ENCODE measurements at regions not wholly inside any gene's neighbourhood (a gene's known extent, or its start where the extent isn't known, plus 50 kb on each side); places are given as distances from the start of the nearest gene placed in this dataset.

DNA sequence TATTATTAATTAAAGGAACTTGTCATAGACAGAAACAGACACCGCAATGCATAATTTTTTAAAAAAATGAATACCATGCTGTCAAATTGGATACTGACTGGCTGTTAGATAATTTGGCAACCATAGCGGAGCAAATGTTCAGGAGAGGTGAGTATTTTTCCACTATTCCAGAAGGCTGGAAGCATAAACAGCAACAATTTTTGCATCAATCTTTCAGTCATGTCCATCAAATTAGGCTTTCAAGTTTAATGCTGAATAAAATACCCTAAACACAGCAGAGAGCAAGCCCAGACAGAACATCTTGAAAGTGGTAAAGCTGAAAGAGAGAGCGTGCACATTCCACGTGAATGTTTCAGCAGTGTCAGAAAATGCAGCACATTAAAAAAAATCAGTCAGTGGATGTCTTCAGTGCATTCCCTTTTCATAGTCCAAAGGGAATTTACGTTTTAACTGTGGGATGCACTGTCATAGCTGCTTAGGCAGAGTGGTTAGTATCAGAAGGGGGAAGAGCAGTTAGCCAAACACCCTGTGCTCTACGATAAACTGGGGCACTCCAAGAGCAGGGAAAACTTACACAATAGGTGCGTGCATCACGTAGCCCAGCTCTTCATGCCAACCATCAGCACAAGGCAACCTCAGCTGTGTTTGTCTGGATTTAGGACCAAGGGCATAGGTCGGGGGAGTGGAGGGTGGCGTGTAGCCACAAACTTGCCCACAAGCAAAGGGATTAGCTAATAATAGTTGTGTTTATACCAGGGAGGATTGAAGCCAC, 116.2 kb upstream of the STMND1 start:
- ATAC-seq (no peak), DNase-seq (no peak)
- peaks cover 23% of the 10 kb centered on the region for H3K27me3 Mint-ChIP-seq (ENCODE audit: low read depth)
- no peaks in the 10 kb centered on the region for H3K9me3 Mint-ChIP-seq (ENCODE audit: insufficient read depth)
- CTCF ChIA-PET, result no interaction called here
- no peak overlapping the region for H3K27ac Mint-ChIP-seq
- no peaks in the 10 kb centered on the region for H3K36me3 Mint-ChIP-seq (ENCODE audit: low read depth)
- H3K4me1 Mint-ChIP-seq (ENCODE audit: low read depth), result no peaks in the 10 kb centered on the region
- no peak overlapping the region for H3K4me3 Mint-ChIP-seq
- POLR2A ChIA-PET, result no interaction called here

DNA sequence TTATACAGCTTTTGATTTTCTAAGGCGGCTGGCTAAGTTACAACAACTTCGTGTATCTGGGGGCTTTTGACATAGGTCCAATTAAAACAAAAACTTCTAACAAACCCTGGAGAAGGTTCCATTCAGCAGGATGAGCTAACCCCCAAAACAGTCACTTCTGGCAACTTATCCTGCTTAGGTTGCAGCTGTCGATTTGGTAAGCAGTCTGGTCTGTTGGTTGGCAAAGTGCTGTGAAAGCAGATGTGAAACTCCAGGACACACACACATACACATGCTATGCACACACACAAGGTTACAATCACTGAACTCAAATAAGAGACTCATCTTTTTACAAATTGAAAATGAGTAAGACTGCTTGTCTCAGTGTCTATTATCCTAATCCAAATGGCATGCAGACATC, 119.0 kb upstream of the STMND1 start:
- Mint-ChIP-seq H3K4me1 (ENCODE audit: low read depth) (no peaks in the 10 kb centered on the region), H3K27me3 (ENCODE audit: low read depth) (peaks cover 37% of the 10 kb centered on the region), H3K4me3 (no peak overlapping the region), H3K9me3 (ENCODE audit: insufficient read depth) (no peaks in the 10 kb centered on the region), H3K27ac (no peak overlapping the region), H3K36me3 (ENCODE audit: low read depth) (no peaks in the 10 kb centered on the region)
- no peak for ATAC-seq
- no peak for DNase-seq
- POLR2A ChIA-PET, result no interaction called here
- CTCF ChIA-PET, result interaction anchor here (1.5 kb wide), 1 partner anchor 18 kb away, joined by 5 read pairs; no protein-coding TSS in a partner anchor

DNA sequence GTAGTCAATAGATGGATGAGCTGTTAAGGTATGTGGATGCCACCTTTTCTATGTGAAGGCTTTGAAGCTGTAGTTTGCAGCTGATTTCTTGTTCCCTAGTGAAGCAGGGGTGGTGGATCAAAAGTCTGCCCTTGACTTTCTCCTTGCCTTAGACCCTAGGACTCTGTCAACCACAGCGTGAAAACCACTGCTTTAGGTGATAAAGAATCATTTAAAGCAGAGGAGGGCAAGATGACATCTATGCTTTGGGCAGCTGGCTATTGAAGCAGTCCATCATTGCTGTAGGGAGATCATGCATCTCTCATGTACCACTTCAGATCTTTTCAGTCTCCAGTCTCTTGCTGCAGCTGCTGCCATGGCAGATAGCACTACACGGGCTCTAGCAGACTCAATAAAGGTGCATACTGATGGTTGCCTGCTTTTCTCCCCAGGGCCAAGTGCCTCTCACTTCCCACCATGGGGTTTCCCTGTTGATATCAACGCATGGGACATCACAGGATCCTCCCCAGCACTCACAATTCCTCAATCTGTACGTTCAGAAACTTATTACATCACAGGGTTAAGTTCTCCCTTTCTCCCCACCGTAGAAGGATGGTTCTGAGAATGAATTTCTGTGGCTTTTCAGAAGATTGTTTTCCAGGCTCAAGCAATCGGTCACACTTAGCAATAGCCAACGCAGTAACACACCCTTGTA, 122.0 kb upstream of the STMND1 start:
- no peak overlapping the region for H3K27ac Mint-ChIP-seq
- no peaks in the 10 kb centered on the region for H3K4me1 Mint-ChIP-seq (ENCODE audit: low read depth)
- no peak for ATAC-seq
- no peak for DNase-seq
- H3K9me3 Mint-ChIP-seq (ENCODE audit: insufficient read depth), result no peaks in the 10 kb centered on the region
- no peak overlapping the region for H3K4me3 Mint-ChIP-seq
- no peaks in the 10 kb centered on the region for H3K36me3 Mint-ChIP-seq (ENCODE audit: low read depth)
- POLR2A ChIA-PET, result no interaction called here
- peaks cover 36% of the 10 kb centered on the region for H3K27me3 Mint-ChIP-seq (ENCODE audit: low read depth)
- CTCF ChIA-PET, result interaction anchor here (1.9 kb wide), 1 partner anchor 15 kb away, joined by 4 read pairs; no protein-coding TSS in a partner anchor

DNA sequence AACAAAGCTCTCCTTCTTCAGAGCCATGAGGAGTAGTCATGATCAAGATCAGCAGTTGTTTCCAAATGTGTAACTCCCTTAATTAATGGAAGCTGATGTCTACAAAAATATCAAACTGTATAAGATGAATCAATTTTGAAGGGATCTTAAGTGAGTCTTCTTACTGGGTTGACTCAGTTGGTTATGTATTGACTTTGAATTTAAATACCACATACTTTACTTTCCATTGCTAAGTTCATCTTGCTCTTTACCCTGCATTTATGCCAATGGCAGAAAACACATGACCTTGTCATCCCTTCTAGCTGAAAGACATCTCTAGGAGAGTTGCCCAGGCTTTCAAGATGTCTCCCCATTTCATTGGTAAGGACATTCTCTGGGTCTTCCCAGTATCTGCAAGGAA, 123.2 kb upstream of the STMND1 start:
- no peaks in the 10 kb centered on the region for H3K36me3 Mint-ChIP-seq (ENCODE audit: low read depth)
- DNase-seq (no peak), ATAC-seq (no peak)
- no peak overlapping the region for H3K27ac Mint-ChIP-seq
- H3K4me3 Mint-ChIP-seq, result no peak overlapping the region
- H3K9me3 Mint-ChIP-seq (ENCODE audit: insufficient read depth), result no peaks in the 10 kb centered on the region
- H3K4me1 Mint-ChIP-seq (ENCODE audit: low read depth), result no peaks in the 10 kb centered on the region
- H3K27me3 Mint-ChIP-seq (ENCODE audit: low read depth), result peaks cover 35% of the 10 kb centered on the region
- ChIA-PET CTCF (interaction anchor here (1.9 kb wide), 1 partner anchor 14 kb away, joined by 4 read pairs; no protein-coding TSS in a partner anchor), POLR2A (no interaction called here)

DNA sequence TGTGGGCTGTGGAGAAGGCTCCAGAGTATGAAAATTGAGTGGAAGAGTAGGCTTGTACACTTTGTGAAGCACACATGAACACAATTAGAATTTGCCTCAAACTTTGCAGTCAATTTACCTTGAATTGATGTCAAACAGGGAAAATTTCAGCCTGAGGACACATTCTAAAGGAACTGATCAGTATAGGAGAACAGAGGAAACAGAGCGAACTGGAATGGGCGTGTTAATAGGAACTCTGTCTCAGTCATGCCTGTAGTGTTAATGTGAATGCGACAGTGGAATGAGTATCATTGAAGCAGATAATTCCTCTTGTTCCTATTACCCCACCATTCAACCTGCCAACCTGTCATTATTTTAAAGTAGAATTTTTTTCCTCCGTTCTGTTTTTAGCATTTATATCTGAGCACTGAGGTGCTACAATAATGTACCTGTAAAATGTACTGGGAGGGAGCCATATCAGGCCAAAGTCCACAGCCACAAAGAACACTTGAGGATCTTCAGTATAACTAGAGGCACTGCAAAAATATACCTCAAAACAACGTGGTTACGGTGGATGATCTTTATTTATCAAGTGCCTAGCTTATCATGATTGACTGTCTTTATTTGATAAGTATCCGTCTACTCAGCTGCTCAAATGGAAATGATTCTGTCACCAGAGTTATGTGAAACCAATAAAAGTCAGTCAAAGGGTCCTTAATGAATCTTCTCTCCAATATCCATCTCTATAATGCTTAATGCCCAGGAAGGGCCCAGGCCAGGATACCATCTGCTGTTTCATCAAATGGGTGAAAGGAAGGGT, 125.3 kb upstream of the STMND1 start:
- Mint-ChIP-seq H3K4me1 (ENCODE audit: low read depth) (no peaks in the 10 kb centered on the region), H3K9me3 (ENCODE audit: insufficient read depth) (no peaks in the 10 kb centered on the region), H3K4me3 (no peak overlapping the region), H3K36me3 (ENCODE audit: low read depth) (no peaks in the 10 kb centered on the region), H3K27ac (no peak overlapping the region), H3K27me3 (ENCODE audit: low read depth) (peaks cover 31% of the 10 kb centered on the region)
- ATAC-seq (no peak), DNase-seq (no peak)
- ChIA-PET CTCF (no interaction called here), POLR2A (no interaction called here)

DNA sequence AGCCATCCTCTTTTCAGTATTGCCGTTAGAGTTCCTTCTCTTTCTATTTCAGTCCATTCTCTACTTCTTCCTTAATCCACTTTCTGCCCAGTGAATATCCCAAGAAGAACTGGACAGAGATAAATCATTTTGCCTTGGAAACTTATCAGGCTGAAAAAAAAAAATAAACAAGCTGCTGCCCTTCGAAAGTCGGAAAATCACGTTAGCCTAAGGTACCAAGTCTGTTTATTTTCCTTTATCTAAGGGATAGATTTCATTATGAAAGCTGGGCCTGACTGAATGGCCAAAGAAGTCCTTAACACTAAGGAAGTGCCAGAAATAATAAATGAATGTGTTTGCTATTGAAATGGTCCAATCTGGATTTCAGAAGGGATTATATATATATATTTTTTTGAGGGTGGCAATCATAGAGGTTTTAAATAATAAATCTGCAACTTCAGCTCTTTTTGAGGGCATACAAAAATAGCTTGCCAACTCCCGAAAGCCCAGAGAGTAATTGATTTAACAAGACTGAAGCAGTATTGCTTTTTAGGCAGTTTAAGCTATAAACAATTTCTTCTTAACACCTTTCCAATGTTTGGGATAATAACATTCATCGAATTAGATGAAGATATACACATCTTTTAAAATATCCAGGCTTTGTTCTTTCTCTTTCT, 127.0 kb upstream of the STMND1 start:
- H3K27me3 Mint-ChIP-seq (ENCODE audit: low read depth), result peaks cover 30% of the 10 kb centered on the region
- POLR2A ChIA-PET, result no interaction called here
- H3K4me3 Mint-ChIP-seq, result no peak overlapping the region

DNA sequence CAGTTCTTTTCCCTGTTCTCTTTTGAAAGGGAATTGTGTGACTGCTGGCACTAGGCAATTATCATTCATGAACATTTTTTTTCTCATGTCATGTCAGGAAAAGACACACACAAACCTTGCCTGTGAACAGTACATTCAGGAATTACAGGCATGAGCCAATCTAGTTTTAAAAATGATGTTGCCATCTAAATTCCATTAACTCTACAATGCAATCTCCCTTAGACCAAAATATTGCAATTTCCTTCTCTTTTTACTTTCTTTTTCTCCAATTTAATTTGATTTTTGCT, 127.5 kb upstream of the STMND1 start:
- H3K27ac Mint-ChIP-seq, result no peak overlapping the region
- no peaks in the 10 kb centered on the region for H3K4me1 Mint-ChIP-seq (ENCODE audit: low read depth)
- no peak overlapping the region for H3K4me3 Mint-ChIP-seq
- ChIA-PET CTCF (interaction anchor here (1.0 kb wide), 1 partner anchor 9 kb away, joined by 4 read pairs; no protein-coding TSS in a partner anchor), POLR2A (no interaction called here)
- no peaks in the 10 kb centered on the region for H3K9me3 Mint-ChIP-seq (ENCODE audit: insufficient read depth)
- DNase-seq, result no peak
- H3K27me3 Mint-ChIP-seq (ENCODE audit: low read depth), result peaks cover 27% of the 10 kb centered on the region
- no peaks in the 10 kb centered on the region for H3K36me3 Mint-ChIP-seq (ENCODE audit: low read depth)
- no peak for ATAC-seq

More for the DNA sequence above, 127.0 kb upstream of the STMND1 start:
- H3K4me1 Mint-ChIP-seq (ENCODE audit: low read depth), result no peaks in the 10 kb centered on the region
- H3K27ac Mint-ChIP-seq, result no peak overlapping the region
- H3K9me3 Mint-ChIP-seq (ENCODE audit: insufficient read depth), result no peaks in the 10 kb centered on the region
- CTCF ChIA-PET, result interaction anchor here (1.0 kb wide), 1 partner anchor 10 kb away, joined by 4 read pairs; no protein-coding TSS in a partner anchor
- no peaks in the 10 kb centered on the region for H3K36me3 Mint-ChIP-seq (ENCODE audit: low read depth)
- DNase-seq (no peak), ATAC-seq (no peak)

DNA sequence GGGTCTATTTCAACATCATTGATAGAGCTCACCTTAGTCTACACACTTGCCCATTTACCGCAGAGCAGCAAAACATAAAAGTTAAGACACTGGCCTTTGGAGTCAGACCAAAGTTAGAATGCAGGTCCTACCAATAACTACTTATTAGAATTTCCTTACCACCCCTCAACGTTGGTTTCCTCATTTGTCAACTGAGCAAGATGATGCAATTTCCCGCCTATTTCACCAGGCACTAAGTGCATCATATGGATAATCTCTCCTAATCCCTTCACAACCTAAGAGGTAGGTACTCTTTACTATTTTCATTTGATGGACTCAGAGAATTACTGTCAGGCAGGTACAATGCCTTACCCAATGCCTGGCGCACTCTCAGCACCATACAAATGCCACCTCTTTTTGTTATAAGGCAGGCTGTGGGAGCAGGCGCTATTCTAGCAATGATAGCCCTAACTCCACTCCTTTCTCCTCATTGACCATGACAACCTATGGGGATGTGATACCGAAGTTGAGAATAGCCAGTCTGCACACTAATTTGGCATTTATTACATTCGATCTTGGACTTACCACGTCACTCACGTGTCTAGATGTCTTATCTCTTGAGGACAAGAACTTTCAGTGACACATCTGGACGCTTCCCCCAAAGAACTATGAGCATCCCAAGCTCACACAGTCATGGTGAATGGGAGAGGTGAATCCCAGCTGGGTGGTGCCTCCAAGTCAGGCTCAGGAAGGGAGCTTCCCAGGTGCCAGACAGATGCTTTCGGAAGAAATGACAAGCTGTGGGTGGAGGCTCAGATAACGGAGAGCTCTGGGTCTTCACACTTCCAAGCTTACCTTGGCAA, 128.1 kb upstream of the STMND1 start:
- Mint-ChIP-seq H3K27me3 (ENCODE audit: low read depth) (peaks cover 22% of the 10 kb centered on the region), H3K4me1 (ENCODE audit: low read depth) (no peaks in the 10 kb centered on the region), H3K36me3 (ENCODE audit: low read depth) (no peaks in the 10 kb centered on the region), H3K27ac (no peak overlapping the region), H3K9me3 (ENCODE audit: insufficient read depth) (no peaks in the 10 kb centered on the region), H3K4me3 (no peak overlapping the region)
- ATAC-seq, result no peak
- no peak for DNase-seq
- ChIA-PET POLR2A (no interaction called here), CTCF (no interaction called here)

DNA sequence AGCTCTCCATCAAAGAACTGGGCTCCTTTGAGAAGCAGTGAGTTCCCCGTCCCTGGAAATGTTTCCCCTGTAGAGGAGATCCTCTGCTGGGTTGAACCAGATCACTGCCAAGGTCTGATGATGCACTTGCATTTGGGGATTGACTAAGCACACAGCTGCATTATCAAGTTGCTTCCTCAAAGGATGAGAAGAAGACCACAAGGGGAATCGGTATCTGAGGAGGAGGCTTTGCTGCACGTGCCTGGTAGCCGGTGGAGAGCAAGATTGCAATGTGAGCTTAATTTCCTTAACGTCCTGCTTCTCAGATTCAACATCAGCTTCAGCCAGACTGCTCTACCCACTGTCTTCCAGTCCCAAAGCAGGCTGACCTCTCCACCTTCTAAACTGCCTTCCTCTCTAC, 128.8 kb upstream of the STMND1 start:
- POLR2A ChIA-PET, result no interaction called here
- Mint-ChIP-seq H3K9me3 (ENCODE audit: insufficient read depth) (no peaks in the 10 kb centered on the region), H3K27ac (no peak overlapping the region), H3K4me1 (ENCODE audit: low read depth) (no peaks in the 10 kb centered on the region), H3K4me3 (no peak overlapping the region), H3K36me3 (ENCODE audit: low read depth) (no peaks in the 10 kb centered on the region), H3K27me3 (ENCODE audit: low read depth) (peaks cover 21% of the 10 kb centered on the region)
- CTCF ChIA-PET, result interaction anchor here (1.2 to 1.7 kb wide), 2 partner anchors 8 to 209 kb away, joined by 4 to 5 read pairs; no protein-coding TSS in a partner anchor
- no peak for ATAC-seq
- no peak for DNase-seq

DNA sequence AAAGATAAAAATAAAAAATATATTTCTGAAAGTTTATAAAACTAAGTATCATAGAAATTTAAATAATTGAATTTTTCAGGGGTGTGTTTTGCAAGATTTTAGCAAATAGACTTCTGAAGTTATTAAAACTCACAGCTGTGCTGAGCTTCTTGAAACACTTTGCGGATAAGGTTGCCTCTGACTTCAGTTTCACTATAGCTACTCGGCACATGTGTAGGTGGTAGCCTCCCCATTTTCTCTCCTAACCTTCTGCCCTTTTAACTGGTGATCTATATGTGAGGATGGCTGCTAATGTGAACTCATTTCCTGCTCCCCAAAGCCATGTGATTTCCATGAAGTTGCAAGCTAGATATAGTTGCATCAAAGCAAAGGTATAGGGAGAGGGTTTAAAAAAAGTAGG, 129.3 kb upstream of the STMND1 start:
- H3K4me3 Mint-ChIP-seq, result no peak overlapping the region
- no peaks in the 10 kb centered on the region for H3K4me1 Mint-ChIP-seq (ENCODE audit: low read depth)
- DNase-seq (no peak), ATAC-seq (no peak)
- H3K9me3 Mint-ChIP-seq (ENCODE audit: insufficient read depth), result no peaks in the 10 kb centered on the region
- no peaks in the 10 kb centered on the region for H3K36me3 Mint-ChIP-seq (ENCODE audit: low read depth)
- ChIA-PET CTCF (interaction anchor here (1.2 to 1.7 kb wide), 2 partner anchors 8 to 209 kb away, joined by 4 to 5 read pairs; no protein-coding TSS in a partner anchor), POLR2A (no interaction called here)
- H3K27me3 Mint-ChIP-seq (ENCODE audit: low read depth), result peaks cover 19% of the 10 kb centered on the region
- H3K27ac Mint-ChIP-seq, result no peak overlapping the region

All from activated CD8-positive, alpha-beta T cell treated with anti-CD3 and anti-CD28 coated beads, Interleukin-2, amount 10 ng/mL, durations not matched to agents 7 days and 5 days (primary cell).